ENCODE measurements at regions not wholly inside any gene's neighbourhood (a gene's known extent, or its start where the extent isn't known, plus 50 kb on each side); places are given as distances from the start of the nearest gene placed in this dataset.

DNA sequence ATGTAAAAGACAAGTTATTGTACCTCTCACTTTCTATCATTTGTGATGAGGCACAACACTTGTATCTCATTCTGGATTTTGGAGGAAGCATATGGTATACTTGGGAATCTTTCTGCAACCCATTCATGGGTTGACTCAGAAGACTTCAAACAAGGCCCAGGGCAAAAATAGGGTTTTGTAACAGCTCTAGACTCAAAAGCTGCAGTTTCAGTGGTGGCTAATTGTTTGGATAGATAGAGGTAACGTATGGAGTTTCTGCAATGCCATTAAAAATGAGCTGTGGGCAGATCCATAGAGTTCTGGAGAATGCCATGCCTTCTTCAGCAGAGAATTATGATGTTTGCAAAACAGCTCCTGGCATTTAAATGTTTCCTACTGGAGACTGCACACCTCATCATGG, 279.6 kb upstream of the VLDLR start:
- in situ Hi-C loops (cut with HindIII; ENCODE audit: low pct_unique_long_range_greater_than_20kb, low sequenced_read_pairs) = no loop called here
- Histone ChIP-seq H3K27me3 (ENCODE audit: control insufficient read depth, insufficient read depth, low read length) (no peaks in the 10 kb centered on the region), H3K36me3 (ENCODE audit: control insufficient read depth, insufficient read depth, low read length) (no peaks in the 10 kb centered on the region), H3K9me3 (ENCODE audit: control insufficient read depth, insufficient read depth, low read depth, low read length) (no peaks in the 10 kb centered on the region), H3K4me1 (ENCODE audit: control insufficient read depth, insufficient read depth, low read length) (no peaks in the 10 kb centered on the region), H3K4me3 (ENCODE audit: low read depth in 2 of 2, low read length in 2 of 2) (no peak overlapping the region), H3K27ac (ENCODE audit: low read length) (no peak overlapping the region)
- ATAC-seq = no peak
- intact Hi-C loops (cut with micrococcal nuclease; ENCODE audit: unreplicated experiment) = no loop called here
- no TSS peak for BruUV-seq (replicated peaks)
- no peak for TF ChIP-seq SIN3A (IDR thresholded peaks at IDR 0.05; ENCODE audit: borderline replicate concordance, insufficient read depth, low read depth, low read length)
- TF ChIP-seq, protein P1, sequence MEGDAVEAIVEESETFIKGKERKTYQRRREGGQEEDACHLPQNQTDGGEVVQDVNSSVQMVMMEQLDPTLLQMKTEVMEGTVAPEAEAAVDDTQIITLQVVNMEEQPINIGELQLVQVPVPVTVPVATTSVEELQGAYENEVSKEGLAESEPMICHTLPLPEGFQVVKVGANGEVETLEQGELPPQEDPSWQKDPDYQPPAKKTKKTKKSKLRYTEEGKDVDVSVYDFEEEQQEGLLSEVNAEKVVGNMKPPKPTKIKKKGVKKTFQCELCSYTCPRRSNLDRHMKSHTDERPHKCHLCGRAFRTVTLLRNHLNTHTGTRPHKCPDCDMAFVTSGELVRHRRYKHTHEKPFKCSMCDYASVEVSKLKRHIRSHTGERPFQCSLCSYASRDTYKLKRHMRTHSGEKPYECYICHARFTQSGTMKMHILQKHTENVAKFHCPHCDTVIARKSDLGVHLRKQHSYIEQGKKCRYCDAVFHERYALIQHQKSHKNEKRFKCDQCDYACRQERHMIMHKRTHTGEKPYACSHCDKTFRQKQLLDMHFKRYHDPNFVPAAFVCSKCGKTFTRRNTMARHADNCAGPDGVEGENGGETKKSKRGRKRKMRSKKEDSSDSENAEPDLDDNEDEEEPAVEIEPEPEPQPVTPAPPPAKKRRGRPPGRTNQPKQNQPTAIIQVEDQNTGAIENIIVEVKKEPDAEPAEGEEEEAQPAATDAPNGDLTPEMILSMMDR (IDR thresholded peaks at IDR 0.05) = no peak
- no peak for TF ChIP-seq POLR2AphosphoS5 (IDR thresholded peaks at IDR 0.05; ENCODE audit: low read depth, low read length)
- TF ChIP-seq TCF7L2 (IDR thresholded peaks at IDR 0.05; ENCODE audit: low read depth, low read length) = no peak
- TF ChIP-seq, protein P2, sequence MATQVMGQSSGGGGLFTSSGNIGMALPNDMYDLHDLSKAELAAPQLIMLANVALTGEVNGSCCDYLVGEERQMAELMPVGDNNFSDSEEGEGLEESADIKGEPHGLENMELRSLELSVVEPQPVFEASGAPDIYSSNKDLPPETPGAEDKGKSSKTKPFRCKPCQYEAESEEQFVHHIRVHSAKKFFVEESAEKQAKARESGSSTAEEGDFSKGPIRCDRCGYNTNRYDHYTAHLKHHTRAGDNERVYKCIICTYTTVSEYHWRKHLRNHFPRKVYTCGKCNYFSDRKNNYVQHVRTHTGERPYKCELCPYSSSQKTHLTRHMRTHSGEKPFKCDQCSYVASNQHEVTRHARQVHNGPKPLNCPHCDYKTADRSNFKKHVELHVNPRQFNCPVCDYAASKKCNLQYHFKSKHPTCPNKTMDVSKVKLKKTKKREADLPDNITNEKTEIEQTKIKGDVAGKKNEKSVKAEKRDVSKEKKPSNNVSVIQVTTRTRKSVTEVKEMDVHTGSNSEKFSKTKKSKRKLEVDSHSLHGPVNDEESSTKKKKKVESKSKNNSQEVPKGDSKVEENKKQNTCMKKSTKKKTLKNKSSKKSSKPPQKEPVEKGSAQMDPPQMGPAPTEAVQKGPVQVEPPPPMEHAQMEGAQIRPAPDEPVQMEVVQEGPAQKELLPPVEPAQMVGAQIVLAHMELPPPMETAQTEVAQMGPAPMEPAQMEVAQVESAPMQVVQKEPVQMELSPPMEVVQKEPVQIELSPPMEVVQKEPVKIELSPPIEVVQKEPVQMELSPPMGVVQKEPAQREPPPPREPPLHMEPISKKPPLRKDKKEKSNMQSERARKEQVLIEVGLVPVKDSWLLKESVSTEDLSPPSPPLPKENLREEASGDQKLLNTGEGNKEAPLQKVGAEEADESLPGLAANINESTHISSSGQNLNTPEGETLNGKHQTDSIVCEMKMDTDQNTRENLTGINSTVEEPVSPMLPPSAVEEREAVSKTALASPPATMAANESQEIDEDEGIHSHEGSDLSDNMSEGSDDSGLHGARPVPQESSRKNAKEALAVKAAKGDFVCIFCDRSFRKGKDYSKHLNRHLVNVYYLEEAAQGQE (IDR thresholded peaks at IDR 0.05; ENCODE audit: insufficient read depth in 1 of 2, low read depth in 2 of 2, low read length in 1 of 2) = no peak
- ChIA-PET CTCF (no interaction called here), POLR2A (no interaction called here)
- DNase-seq (ENCODE audit: low read depth, low spot score) = no peak

DNA sequence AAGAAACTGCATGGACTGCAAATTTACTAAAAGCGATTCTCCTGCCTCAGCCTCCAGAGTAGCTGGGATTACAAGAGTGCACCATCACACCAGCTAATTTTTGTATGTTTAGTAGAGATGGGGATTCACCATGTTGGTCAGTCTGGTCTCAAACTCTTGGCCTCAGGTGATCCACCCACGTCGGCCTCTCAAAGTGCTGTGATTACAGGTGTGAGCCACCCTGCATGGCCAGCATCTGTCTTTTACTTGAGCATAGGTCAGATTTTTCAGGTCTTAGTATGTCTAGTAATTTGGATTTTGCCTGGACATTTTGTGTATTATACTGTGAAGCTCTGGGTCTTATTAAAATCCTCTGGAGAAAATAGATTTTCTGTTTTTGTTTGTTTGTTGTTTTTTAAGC, 277.8 kb upstream of the VLDLR start:
- no TSS peak for BruUV-seq (replicated peaks)
- DNase-seq (ENCODE audit: low read depth, low spot score) = no peak
- Histone ChIP-seq H3K9me3 (ENCODE audit: control insufficient read depth, insufficient read depth, low read depth, low read length) (no peaks in the 10 kb centered on the region), H3K4me3 (ENCODE audit: low read depth in 2 of 2, low read length in 2 of 2) (no peak overlapping the region), H3K27ac (ENCODE audit: low read length) (no peak overlapping the region), H3K4me1 (ENCODE audit: control insufficient read depth, insufficient read depth, low read length) (no peaks in the 10 kb centered on the region), H3K27me3 (ENCODE audit: control insufficient read depth, insufficient read depth, low read length) (no peaks in the 10 kb centered on the region), H3K36me3 (ENCODE audit: control insufficient read depth, insufficient read depth, low read length) (no peaks in the 10 kb centered on the region)
- CTCF ChIA-PET = no interaction called here
- in situ Hi-C loops (cut with HindIII; ENCODE audit: low pct_unique_long_range_greater_than_20kb, low sequenced_read_pairs) (no loop called here), intact Hi-C loops (cut with micrococcal nuclease; ENCODE audit: unreplicated experiment) (no loop called here)
- ATAC-seq = no peak
- POLR2A ChIA-PET = no interaction called here
- TF ChIP-seq, protein P2 (IDR thresholded peaks at IDR 0.05; ENCODE audit: insufficient read depth in 1 of 2, low read depth in 2 of 2, low read length in 1 of 2) = no peak
- no peak for TF ChIP-seq POLR2AphosphoS5 (IDR thresholded peaks at IDR 0.05; ENCODE audit: low read depth, low read length)
- TF ChIP-seq, protein P1 (IDR thresholded peaks at IDR 0.05) = no peak
- no peak for TF ChIP-seq TCF7L2 (IDR thresholded peaks at IDR 0.05; ENCODE audit: low read depth, low read length)
- TF ChIP-seq SIN3A (IDR thresholded peaks at IDR 0.05; ENCODE audit: borderline replicate concordance, insufficient read depth, low read depth, low read length) = no peak

Measured in Panc1 (cell line).